ENCODE measurements at regions not wholly inside any gene's neighbourhood (a gene's known extent, or its start where the extent isn't known, plus 50 kb on each side); places are given as distances from the start of the nearest gene placed in this dataset.

- TF ChIP-seq POLR2AphosphoS5 (IDR thresholded peaks at IDR 0.05; ENCODE audit: low read depth, low read length) (no peak), CTCF (IDR thresholded peaks at IDR 0.05) (no peak)
Observed at GRCh38 chr2:215772634-215773563, 240.5 kb downstream of the MREG start.
